Epithelial cell of esophagus (primary cell): ENCODE measurements at regions not wholly inside any gene's neighbourhood (a gene's known extent, or its start where the extent isn't known, plus 50 kb on each side); places are given as distances from the start of the nearest gene placed in this dataset.

Source experiments
- DNase-seq: peaks from one replicate; pipeline ENCODE4 v3.0.0; 2010; ENCODE audit warnings: low read depth
- H3K4me3 ChIP-seq: 2 replicates; pipeline ENCODE4 v1.5.1; 2011; ENCODE audit warnings: mild to moderate bottlenecking, low read length, control low read depth
- TF ChIP-seq, protein P1 (sequence below): IDR thresholded peaks from 2 replicates; pipeline ENCODE4 v1.5.1; 2011; ENCODE audit warnings: low read depth, mild to moderate bottlenecking, low read length, control low read depth, inconsistent platforms; ENCODE audit not compliant: insufficient read depth; ENCODE audit errors: missing control alignments

DNA sequence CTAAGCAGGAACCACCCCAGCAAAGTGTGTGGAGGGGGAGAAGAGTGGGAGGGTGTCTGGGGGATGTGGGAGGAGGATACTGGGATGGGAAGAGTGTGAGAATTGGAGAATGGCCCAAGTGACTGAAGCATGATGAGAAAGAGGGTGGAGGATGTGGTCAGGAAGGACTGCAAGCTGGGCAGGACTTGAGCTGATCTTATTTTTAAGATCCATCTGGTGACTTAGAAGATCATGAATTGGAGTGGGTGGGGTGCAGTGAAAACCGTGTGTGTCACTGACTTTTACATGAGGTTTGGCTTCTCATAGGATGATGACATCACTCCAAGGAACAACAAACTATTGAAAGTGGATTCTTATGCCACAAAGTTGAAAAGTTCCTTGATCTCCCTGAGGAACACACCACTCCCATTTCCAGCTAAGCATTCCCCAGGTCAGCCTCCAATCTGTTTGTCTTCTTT is 287.5 kb downstream of the GALC start:
- no peak for DNase-seq
- H3K4me3 ChIP-seq = no peak overlapping the region
- TF ChIP-seq, protein P1, sequence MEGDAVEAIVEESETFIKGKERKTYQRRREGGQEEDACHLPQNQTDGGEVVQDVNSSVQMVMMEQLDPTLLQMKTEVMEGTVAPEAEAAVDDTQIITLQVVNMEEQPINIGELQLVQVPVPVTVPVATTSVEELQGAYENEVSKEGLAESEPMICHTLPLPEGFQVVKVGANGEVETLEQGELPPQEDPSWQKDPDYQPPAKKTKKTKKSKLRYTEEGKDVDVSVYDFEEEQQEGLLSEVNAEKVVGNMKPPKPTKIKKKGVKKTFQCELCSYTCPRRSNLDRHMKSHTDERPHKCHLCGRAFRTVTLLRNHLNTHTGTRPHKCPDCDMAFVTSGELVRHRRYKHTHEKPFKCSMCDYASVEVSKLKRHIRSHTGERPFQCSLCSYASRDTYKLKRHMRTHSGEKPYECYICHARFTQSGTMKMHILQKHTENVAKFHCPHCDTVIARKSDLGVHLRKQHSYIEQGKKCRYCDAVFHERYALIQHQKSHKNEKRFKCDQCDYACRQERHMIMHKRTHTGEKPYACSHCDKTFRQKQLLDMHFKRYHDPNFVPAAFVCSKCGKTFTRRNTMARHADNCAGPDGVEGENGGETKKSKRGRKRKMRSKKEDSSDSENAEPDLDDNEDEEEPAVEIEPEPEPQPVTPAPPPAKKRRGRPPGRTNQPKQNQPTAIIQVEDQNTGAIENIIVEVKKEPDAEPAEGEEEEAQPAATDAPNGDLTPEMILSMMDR = no peak

DNA sequence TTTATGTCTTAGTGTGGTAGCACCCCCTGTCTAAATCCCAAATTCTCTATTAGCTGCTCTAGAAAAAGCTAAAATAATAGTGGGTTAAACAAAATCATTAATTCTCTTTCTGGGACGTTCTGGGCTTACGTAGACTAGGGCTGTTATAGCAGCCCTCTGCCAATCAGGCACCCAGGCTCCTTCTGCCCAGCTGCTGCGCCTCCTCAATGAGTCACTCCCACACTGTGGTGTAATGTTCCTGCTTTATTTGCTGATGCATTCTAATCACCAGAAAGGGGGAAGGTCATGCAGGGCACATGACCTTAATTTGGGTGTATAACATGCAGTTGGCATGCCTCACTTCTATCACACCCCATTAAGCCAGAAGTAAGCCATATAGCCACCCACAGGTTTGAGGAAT is 294.5 kb downstream of the GALC start:
- TF ChIP-seq, protein P1 = no peak
- DNase-seq = peak; percentile 32
- no peak overlapping the region for H3K4me3 ChIP-seq

DNA sequence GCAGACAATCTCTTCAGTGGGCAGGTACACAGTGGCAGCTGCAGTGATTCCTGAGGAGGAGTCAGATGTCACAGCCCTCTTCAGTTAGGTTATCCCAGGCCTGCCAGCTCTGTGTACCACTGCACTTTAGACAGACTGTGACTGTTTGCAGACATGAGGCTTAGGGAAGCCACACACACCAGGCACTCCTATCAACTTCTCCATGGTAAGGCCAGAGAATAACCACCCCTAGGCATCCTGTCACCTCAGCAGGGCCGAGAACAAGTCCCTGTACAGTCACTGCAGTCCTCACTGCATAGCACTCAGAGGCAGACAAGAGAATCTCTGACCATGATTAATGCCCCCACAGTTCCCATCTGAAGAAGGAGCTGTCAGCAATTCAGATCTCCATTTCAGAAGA is 296.5 kb downstream of the GALC start:
- TF ChIP-seq, protein P1 = no peak
- H3K4me3 ChIP-seq = no peak overlapping the region
- no peak for DNase-seq

DNA sequence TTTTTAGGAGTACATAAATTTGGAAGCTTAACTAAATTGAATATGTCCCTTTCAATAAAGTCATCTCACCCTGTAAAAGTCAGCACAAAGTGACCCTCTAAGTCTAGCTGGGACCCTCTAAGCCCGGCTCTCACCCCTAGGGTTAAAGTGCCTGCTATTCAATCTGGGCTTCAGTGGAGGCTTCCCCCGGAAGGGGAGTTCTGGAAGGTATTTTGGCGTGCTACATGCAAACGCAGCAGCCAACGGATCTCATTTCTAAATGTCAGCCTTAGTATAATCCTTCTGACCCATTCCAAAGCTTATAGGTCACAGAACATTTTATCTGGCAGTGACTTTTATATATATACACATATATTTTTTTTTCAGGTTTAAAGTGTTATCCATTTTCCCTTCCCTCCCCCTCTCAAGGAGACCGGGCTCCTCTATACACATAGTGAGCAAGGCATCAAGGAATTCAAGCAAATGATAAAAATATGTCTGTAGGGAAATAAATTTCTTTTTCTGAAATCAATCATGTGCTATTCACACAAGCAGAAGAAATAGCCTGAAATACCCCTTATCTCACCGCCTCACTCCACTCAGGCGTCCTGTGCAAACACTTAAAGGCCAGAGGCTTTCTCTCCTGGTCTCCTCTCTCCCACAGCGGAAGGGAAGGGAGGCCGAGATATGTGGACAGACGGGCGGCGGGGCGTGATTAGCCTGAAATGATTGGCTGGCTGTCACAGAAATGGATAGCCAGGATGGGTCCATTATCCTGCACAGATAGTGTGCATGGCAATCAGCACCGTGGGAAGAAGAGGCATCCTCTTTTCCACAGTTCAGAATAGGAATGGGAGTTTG is 301.7 kb downstream of the GALC start:
- TF ChIP-seq, protein P1 = no peak
- H3K4me3 ChIP-seq = no peak overlapping the region
- DNase-seq = no peak

DNA sequence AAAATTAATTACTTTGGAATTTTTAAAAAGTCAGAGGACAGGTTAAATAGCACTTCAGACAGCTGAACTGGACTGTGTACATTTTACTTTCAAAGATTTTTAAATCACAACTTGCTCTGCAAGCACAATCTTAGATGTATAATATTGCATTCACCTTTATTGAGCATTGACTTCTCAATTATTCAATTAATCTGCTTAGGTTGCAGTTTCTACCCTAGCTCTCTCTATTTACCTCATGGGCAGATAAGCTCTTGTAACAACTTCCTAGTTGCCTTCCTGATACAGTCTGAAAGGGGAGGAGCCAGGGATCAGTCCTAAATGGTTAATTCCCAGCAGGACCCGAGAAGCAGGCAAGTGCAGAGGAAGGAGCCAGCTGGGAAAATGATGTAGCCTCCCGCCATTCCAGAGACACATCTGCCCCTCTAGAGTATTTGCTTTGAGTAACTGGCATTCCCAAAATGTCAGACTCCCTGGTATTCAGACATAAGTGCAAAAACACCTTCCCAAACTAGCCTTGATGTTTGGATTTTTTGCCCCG is 302.8 kb downstream of the GALC start:
- no peak for DNase-seq
- TF ChIP-seq, protein P1 = no peak
- no peak overlapping the region for H3K4me3 ChIP-seq

DNA sequence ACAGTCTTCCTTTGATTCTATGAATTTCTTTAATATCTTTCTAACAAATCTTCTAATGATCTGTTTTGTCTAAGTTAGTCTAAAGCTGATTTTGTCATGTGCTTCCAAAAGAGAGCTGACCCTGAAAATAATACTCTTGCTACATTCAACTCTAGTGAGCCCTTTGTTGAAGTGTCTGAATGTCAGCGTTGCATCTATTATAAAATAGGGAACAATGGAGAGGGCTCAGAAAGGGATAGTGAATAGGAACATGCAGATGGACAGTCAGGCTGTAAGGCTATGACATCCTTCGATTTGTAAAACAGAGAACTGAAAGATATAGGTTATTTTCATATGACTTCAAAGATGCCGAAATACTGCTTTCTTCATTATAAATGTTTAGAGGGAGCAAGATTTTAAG is 304.5 kb downstream of the GALC start:
- no peak for DNase-seq
- no peak overlapping the region for H3K4me3 ChIP-seq
- TF ChIP-seq, protein P1 = no peak
